GM12878 (cell line): ENCODE measurements at regions not wholly inside any gene's neighbourhood (a gene's known extent, or its start where the extent isn't known, plus 50 kb on each side); places are given as distances from the start of the nearest gene placed in this dataset.

ENCODE experiments used
- ELK1 ChIP-seq: IDR thresholded peaks from 2 replicates; pipeline ENCODE4 v1.6.1; 2012; ENCODE audit warnings: low read depth, low read length, improper control_type of control experiment
- HDAC6 ChIP-seq: fragments of 200-600 bp; sonication (generic); IDR thresholded peaks from one replicate; pipeline ENCODE4 v1.8.0; 2017; ENCODE audit warnings: antibody characterized with exemption; ENCODE audit not compliant: unreplicated experiment
- IKZF1 ChIP-seq: fragments of 450-650 bp; conservative IDR thresholded peaks from 2 replicates; pipeline ENCODE4 v1.6.1; 2017; ENCODE audit warnings: antibody characterized with exemption, mild to moderate bottlenecking
- PML ChIP-seq: IDR thresholded peaks from 2 replicates; pipeline ENCODE4 v1.6.1; 2012; ENCODE audit warnings: low read length, inconsistent platforms
- RUNX3 ChIP-seq: IDR thresholded peaks from 2 replicates; pipeline ENCODE4 v1.6.1; 2012; ENCODE audit warnings: low read length, inconsistent platforms
- SRF ChIP-seq, 2 experiments: IDR thresholded peaks; 2 replicates each; pipeline ENCODE4 v1.6.1; 2011; ENCODE audit warnings: low read depth in 2 of 2, low read length in 2 of 2, mild to moderate bottlenecking in 1 of 2, moderate library complexity in 1 of 2
- TF ChIP-seq, protein P1 (sequence below): fragments of 450-650 bp; formaldehyde crosslinking; IDR thresholded peaks from 2 replicates; pipeline ENCODE4 v1.4.0; 2020; ENCODE audit warnings: mild to moderate bottlenecking, moderate library complexity
- TF ChIP-seq, protein P2 (sequence below): fragments of 450-650 bp; conservative IDR thresholded peaks from 2 replicates; pipeline ENCODE4 v1.6.1; 2017; ENCODE audit warnings: mild to moderate bottlenecking, moderate library complexity

GRCh38 chr7:22610951-22611757, 111.2 kb upstream of the STEAP1B start (continued):
- no peak for TF ChIP-seq PML
- TF ChIP-seq ELK1, result no peak
- TF ChIP-seq SRF (IDR thresholded peaks at IDR 0.05; ENCODE audit: low read depth in 2 of 2, low read length in 2 of 2), result no peak
- TF ChIP-seq IKZF1, result no peak
- no peak for TF ChIP-seq HDAC6
- no peak for TF ChIP-seq RUNX3
- TF ChIP-seq, protein P1, sequence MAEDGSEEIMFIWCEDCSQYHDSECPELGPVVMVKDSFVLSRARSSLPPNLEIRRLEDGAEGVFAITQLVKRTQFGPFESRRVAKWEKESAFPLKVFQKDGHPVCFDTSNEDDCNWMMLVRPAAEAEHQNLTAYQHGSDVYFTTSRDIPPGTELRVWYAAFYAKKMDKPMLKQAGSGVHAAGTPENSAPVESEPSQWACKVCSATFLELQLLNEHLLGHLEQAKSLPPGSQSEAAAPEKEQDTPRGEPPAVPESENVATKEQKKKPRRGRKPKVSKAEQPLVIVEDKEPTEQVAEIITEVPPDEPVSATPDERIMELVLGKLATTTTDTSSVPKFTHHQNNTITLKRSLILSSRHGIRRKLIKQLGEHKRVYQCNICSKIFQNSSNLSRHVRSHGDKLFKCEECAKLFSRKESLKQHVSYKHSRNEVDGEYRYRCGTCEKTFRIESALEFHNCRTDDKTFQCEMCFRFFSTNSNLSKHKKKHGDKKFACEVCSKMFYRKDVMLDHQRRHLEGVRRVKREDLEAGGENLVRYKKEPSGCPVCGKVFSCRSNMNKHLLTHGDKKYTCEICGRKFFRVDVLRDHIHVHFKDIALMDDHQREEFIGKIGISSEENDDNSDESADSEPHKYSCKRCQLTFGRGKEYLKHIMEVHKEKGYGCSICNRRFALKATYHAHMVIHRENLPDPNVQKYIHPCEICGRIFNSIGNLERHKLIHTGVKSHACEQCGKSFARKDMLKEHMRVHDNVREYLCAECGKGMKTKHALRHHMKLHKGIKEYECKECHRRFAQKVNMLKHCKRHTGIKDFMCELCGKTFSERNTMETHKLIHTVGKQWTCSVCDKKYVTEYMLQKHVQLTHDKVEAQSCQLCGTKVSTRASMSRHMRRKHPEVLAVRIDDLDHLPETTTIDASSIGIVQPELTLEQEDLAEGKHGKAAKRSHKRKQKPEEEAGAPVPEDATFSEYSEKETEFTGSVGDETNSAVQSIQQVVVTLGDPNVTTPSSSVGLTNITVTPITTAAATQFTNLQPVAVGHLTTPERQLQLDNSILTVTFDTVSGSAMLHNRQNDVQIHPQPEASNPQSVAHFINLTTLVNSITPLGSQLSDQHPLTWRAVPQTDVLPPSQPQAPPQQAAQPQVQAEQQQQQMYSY (CRISPR knock-in tag), result no peak
- TF ChIP-seq, protein P2, sequence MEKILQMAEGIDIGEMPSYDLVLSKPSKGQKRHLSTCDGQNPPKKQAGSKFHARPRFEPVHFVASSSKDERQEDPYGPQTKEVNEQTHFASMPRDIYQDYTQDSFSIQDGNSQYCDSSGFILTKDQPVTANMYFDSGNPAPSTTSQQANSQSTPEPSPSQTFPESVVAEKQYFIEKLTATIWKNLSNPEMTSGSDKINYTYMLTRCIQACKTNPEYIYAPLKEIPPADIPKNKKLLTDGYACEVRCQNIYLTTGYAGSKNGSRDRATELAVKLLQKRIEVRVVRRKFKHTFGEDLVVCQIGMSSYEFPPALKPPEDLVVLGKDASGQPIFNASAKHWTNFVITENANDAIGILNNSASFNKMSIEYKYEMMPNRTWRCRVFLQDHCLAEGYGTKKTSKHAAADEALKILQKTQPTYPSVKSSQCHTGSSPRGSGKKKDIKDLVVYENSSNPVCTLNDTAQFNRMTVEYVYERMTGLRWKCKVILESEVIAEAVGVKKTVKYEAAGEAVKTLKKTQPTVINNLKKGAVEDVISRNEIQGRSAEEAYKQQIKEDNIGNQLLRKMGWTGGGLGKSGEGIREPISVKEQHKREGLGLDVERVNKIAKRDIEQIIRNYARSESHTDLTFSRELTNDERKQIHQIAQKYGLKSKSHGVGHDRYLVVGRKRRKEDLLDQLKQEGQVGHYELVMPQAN, result no peak
